Fibroblast of skin of scalp (primary cell): ENCODE measurements at regions not wholly inside any gene's neighbourhood (a gene's known extent, or its start where the extent isn't known, plus 50 kb on each side); places are given as distances from the start of the nearest gene placed in this dataset.
A peak's percentile ranks its signal among the peaks of the same experiment; 100 is the strongest.

Experiments
- DNase-seq: peaks from one replicate; pipeline ENCODE4 v3.0.0-alpha.2; 2013

DNA sequence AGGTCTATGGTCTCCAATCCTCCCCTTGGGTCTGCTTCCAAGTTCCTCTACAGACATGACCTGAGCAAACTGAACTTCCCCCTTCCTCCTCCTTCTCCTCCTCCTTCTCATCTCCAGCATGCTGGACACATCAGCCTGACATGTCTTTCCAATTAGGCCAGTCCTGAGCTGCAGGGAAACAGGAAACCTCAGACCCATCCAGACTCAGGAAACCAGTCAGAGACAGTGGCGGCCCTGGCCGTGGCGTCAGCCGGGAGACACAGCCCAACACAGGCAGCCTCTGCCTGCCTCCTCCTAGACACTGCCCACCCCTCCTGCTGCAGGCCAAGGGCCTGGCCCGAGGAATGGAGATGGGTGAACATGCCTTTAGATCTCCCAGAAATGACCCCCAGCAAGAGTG, 468.8 kb downstream of the BCL11B start:
- peak; percentile 59 for DNase-seq

DNA sequence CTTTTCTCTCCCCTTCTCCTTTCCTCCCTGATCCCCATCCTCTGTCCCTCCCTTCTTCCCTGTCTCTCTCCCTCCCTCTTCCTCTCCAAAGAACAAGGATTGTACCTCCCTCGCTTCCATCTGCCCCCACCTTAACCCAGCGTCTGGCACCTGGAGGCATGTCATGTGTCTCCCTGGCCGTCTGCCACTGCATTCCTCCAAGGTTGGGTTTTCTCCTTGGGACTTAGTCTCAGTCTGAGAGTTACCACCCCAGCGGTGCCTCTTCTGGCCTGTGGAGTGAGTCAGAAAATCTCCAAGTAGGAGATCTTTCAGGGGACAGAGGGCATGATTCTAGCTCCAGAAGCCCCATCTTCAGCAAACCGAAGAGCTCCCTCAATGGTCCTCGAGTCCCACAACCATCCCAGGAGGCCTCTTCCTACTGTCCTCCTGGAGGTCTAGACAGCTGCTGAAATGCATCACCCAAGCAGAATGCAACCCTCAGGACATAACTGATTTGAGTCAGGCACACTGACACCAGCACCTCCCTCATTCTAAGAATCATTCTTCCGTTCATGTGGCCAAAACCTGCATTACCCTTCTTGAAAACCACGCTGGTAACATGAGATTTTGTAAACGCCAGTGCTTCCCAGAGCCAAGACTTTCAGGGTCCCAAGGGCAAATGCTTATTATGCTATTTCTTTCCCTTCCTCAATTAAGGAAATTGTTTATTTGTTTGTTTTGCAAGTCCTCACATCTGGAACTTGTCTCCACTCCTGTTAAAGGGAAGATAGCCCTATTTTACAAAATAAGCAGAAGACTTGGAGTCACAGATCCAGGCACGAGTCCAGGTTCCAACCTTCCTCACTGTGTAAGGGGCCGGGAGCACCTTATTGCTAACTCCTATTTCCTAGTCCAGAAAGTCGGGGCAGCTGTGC, 463.2 kb downstream of the BCL11B start:
- no peak for DNase-seq

DNA sequence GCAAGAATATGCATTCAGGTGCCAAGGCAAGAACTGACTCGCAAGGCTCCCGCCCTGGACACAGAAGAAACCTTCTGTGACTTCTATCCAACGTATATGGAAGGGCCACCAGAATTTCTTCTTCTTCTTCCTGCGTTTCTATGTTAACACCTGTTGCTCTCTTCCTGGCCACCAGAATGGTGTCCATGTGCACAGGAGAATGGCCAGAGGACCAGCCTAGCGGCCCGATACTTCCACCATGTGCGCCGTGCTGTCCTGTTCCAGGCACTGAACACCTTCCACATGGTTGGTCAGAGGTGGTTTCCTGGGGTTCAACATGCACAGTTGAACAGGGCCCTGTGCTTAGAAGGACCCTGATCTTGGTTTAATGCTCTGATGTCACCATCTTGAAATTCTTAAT, 455.8 kb downstream of the BCL11B start:
- DNase-seq, result no peak

DNA sequence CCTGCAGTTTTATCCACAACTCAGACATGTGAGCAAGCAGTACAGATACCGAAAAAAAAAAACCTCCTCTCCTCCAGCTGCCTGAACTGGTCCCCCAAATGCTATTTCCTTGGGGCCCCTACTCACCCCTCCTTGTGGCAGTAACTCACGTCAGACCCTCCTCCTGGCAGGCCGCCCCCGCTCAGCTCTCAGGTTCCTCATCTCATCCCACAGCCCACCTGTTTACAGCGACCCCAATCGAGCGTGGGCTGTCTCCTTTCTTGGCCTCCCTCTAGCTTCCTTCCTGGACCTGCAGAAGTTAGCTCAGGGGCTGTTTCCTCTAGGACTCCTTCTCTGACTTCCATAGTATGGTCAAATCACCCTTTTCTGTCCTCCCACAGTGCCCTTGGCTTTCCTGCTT, 455.3 kb downstream of the BCL11B start:
- DNase-seq, result no peak

DNA sequence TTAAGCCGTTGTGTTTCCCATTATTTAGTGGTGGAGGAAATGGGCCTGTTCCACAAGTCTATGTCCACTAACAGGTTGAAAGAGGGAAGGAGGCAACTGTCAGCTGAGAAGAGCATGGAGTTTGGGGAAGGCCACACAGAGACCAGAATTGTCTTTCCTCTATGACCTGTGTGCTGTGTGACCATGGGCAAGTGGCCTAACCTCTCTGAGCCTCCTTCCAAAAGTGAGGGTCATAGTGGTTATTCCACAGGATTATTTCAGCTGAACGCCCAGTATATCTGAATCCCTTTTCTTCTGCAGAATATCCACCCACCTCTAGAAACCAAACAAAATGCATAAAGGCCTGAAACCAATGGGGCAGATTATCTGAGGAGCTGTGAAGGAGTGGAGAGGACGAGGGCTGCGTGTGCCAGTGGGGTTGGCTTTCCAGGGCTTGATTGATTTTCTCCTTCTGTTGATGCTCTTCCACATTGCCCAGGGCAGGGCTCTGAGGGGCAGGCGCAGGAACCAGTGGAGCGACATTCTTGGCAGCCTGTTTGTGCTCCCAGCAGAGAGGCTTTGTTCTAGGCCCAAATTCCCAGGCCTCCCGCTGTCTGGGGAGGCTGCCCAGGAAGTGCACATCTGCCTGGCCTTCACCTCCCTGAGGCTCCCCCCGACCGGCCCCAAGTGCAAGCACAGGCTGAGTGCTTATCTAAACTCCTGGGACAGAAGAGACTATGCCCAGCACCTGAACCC, 452.7 kb downstream of the BCL11B start:
- no peak for DNase-seq

DNA sequence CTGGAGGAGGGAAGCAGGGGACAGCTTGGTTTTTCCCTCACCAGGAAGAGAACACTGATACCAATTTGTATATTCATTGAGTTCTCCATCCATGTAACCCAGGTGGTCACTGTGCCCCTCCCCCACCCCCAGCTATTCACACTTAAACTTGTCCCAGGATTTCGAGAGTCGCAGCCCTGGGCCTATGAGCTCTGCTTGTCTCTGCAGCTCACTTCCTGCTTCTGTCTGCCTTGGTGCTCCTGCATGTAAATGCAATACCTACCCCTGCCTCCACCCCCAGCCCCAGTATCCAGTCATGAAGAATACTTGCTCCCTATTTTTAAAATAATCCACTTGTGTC, 452.2 kb downstream of the BCL11B start:
- DNase-seq, result no peak

DNA sequence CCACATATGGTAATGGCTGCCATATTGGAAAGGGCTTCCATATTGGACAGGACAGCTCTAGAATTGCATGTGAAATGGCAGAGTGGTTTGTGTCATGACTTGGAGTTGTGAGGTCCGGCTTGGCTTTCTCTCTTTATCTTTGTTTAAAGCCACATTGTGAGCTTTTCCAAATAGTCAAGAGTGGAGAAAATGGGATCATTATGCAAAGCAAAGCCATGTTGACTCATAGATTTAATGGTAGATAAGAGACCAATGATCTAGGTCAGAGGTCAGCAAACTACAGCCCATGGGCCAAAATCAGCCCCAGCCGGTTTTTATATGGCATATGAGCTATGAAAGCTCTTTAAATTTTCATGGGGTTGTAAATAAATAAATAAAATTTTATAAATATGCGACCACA, 449.1 kb downstream of the BCL11B start:
- DNase-seq, result no peak

DNA sequence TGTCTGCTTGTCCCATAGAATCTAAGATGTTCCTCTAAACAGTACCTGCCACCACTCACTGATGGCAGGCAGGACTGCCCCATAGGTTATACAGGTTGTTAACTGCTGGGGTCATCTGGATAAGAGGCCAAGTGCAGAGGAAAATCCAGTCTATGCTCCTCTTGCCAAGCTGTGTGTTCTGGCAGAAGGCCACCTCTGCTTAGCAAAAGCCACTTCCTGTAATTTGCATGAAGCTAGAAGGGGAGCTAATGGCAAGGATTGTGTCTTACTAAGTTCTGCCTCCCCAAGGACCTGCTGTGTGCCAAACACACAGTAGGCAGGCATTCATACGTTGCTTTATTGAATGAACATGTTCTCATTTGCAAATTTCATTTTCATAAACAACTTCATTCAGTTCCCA, 445.4 kb downstream of the BCL11B start:
- DNase-seq, result no peak

DNA sequence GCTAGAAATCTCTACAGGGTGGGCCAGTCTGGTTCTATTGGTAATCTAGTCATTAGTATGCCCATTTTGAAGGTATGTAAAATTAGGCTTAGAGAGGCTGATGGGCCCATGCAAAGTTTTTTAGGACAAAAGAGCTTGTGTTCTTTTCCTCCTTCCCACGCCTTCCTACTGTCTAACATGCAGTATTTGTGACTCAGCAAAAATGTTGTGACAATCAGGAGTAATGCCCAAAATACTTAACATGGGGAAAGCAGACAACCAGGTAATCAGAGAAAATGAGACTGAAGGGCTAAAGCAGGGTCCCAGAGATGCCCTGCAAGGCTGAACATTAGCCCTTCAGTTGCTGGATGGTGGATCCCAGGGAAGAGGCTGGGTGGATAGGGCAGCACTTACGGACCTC, 437.9 kb downstream of the BCL11B start:
- DNase-seq, result no peak

DNA sequence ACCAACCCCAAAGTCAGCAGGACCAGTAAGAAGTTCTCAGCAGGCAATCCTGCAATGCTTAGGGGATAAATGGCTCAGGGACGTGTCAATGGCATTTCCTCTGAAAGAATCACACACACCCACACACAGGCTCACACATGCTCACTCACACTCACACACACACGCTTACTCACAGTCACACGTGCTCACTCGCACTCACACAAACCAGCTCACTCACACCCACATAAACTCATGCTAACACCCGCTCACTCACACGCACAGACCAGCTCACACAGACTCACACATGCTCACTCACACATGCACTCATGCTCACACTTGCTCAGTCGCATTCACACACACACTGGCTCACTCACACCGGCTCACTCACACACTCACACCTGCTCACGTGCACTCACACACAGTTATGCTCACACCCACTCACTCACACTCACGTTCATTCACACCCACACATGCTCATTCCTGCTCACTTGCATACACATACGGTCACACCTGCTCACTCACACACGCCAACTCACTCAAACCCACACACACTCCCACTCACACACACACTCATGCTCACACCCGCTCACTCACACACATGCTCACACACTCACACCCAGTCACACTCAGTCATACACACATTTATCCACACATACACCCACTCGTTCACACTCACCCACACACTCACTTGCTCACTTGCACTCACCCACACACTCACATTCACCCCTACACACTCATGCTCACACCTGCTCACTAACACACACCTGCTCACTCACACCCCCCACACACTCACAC, 436.8 kb downstream of the BCL11B start:
- no peak for DNase-seq

DNA sequence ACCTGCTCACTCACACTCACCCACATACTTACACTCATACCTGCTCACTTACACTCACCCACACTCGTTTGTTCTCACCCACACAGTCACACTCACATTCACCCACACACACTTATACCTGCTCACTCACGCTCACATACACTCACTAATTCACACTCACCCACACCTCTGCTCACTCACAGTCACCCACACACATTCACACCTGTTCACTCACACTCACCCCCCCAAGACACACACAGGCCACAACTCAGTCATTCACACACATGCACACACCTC, 436.2 kb downstream of the BCL11B start:
- DNase-seq, result no peak

DNA sequence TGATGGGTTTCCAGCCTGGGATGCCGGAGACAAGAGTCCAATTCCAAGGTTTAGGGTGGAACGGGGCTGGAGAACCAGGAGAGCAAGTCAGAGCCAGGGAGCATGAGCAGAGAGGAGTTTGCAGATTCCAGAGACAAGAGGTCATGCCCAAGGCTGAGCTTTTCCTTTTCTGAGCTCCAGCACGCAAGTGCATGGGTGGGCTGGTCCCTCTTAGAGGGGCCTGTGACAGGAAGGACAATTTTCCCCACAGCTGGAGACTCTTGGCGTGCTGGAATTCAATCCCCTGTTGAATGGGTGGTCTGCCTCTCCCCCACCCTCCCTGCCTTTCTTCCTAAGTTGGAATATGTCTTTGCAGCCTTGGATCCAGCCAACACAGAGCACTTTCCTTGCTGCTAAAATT, 431.9 kb downstream of the BCL11B start:
- peak; percentile 22 for DNase-seq

DNA sequence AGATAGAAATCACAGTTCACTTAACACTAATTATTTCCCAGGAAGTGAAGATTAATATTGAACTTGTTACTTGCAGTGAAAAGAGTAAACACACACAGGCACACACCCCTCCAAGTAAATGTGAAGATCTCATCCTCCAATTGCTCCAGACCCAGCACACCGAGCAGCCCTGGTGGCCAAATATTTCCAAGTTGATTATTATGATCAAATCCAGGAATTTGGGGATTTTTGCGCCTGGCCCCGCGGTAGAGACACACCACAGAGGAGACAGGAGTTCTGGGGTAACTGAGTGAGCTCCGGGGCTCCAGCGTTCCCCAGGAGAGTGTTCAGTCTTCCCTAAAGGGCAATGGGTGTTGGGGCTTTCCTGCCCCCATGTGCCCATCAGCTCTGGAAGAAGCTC, 431.5 kb downstream of the BCL11B start:
- DNase-seq, result no peak

DNA sequence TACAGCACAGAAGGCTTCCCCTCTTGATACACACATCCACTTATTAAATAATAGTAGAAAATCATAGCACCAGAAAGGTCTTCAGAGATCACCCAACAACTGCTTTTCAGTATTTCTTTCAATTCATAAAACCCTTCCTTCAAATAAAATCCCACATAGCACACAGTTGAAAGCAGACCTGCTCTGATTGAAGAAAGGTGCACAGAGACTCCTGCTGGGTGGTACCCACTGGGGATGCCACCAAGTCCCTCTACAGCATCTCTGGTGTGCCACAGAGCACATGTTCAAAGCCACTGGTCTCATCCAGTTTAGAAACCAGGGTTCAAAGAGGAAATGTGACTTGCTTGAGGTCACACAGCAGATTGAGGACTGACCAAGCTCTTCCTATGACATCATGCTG, 427.5 kb downstream of the BCL11B start:
- DNase-seq, result no peak

DNA sequence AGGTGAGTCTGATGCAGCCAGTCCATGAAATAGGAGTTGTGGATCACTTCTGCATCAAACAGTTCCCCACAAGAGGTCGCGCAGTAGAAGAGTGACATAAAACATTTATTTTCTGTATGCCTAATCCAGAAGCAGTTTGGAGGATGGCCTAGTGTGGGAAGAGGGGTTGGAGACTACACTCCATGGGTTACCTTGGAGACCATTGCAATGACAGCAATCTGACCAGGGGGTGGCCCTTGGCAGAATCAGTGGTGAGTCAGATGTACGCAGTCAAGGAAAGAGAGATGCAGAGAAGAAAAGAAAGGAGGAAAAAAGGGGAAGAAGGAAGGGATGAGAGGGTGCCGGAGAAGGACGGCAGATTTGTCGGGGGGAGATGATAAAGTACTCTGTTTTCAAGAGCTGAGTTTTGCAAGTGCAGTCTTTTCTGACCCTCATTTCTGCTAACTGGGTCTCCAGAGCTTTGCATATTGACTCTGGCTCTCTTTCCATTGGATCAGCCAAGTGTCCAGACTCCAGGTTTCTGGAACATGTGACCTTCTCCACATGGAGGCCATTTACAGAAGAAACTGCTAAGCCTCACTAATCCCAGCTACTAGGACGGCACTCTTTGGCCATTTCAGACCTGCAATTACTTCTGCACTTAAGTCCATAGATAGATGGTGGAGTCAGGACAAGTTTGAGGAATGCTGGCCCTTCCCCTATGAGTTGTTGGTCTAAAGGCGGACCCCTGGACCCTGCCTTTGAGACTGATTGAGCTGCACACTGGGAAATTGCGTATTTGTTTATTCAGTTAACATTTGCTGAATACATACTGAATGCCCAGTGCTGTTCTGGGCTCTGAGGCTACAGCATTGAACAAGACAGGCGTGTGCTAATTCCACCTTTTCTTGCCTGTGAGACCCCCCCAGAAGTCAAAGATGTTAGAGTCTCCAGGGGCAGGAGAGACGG, 424.2 kb downstream of the BCL11B start:
- DNase-seq, result peak; percentile 4

DNA sequence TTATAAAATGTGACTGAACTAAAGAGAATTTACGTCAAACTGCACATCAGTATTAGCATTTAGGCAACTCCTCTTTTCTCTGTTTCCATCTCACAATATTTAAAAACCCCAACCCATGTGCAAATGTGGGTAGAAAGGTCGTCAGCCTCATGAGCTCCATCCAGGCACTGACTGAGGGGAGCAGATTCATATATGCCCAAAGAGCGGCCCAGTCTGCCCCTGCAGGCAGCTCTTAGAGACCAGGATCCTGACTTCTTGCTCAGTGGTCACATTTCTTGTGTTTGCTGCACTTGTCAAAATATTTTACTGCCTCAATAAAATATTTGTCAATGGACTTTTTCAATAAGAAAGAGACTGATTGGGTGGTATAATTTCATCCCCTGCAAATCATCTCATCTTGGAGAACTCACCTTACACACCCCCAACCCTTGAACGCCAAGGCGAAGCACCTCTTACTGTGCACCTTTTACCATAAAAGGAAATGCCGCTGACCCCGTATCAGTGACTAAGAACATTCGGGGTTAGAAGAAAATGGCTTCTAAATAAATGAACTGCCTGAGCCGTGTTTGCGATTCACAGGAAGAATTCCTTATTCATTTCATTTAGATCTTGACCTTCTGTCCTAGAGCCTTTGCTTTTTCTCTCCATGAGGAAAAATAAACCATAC, 418.8 kb downstream of the BCL11B start:
- no peak for DNase-seq

DNA sequence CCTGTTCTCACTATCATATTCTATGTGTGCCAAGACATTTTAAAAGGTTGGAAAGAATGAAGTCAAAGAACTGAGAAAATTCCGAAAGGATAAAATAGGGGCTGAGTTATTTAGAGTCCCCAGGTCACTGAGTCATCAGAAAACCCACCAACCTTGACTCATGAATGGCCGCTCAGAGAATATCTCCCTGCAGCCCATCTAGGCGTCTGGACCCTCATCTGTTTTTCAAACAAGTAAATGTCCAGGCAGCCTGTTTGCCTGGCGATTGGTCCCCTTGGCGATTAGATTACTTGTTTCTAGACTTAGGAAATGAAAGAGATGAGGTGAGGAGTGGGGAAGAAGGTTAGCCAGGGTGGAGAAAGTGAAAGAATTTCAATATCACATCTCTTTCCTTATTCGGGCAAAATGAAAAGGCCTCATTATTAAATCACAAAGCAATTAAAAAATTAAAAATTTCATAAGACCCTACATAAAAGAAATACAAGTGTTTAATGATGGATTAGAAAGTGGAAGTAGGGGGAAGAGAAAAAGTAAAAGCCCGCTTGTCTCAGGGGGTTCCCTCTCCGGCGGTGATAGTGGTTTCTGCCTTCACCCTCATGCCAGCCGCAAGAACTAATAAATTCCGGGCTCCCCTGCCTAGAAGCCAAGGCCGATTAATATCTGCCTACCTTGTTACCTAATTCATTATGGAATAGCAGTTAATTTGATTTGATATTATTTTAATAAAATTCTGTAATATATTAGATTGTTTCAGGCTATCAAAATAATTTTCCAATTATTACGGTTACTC, 415.9 kb downstream of the BCL11B start:
- no peak for DNase-seq

DNA sequence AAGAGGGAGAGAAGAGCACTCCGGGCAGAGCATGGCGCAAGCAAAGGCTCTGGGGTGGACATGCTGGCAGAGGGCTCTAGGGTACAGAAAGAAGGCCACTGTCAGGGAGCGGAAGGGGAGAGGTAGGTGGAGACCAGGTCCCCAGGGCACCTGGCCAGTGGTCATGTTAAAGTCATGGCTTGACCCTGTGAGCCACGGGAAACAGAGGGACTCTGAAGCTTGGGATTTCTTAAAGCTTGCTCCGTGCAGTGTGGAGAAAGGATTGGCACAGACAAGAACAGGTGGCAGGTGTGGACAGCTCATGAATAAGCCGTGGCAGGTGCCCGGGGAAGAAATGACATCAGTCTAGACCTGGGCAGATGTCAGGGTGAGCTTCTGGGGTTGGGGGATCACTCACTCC, 413.8 kb downstream of the BCL11B start:
- no peak for DNase-seq

DNA sequence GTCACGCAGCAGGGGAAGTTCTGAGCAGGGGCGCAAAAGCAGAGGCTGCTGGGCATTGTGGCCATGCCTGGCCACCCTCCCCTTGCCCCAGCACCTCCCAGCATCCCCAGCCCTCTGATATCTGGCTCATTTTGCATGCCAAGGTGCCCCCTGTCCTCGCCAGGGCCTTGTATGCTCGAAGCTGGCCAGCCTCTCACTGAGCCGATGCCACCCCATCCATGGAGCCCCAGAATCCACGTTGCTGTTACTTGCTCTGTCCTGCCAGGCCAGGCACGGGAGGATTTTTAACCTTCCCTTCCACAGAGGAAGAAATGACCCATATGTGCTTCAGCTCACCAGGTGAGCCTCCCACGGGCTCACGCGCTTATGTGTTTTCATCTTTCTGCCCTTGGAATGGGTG, 413.4 kb downstream of the BCL11B start:
- no peak for DNase-seq

DNA sequence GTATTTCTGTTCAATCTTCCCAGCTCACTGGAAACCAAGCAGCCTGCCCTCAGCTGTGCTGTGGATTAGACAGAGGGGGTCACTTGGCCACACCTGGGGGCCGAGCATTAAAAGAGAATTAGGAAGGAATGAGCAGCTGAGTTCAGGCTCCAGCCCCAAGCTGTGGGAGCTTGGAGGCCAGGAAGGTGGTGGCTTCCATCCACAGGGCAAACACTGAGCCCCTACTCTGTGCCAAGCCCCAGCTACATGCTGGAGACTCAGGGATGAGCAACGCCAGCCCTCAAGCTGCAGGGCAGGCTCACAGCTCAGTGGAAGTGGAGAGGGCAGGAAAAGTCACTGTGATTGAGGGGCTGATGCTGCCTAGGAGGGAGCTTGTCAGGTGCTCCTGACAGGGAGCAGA, 412.7 kb downstream of the BCL11B start:
- no peak for DNase-seq

DNA sequence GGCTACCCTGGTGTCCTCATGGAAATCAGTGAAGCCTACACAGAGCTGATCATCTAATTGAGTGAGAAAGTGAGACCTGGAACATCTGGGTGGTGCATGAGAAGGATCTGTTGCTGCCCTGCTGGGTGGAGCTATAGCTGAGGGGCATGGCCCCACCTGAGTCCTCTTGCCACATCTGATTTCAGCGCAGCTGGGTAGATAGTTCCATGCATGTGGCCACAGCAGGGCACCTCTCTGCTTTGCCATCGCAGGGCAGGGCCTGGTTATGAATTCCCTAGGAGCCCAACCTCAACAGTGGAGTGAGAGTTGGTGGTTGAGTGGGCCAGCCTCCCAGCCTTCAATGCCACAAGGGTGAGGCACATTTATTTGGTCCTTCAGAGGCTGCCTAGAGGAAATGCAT, 407.8 kb downstream of the BCL11B start:
- DNase-seq, result no peak
